Fibroblast of lung (primary cell): ENCODE measurements at regions not wholly inside any gene's neighbourhood (a gene's known extent, or its start where the extent isn't known, plus 50 kb on each side); places are given as distances from the start of the nearest gene placed in this dataset.
A peak's percentile ranks its signal among the peaks of the same experiment; 100 is the strongest.

ENCODE experiments used
- DNase-seq, 2 donors: peaks; one replicate each; pipeline versions ENCODE4 v3.0.0 to v3.0.0-alpha.2; 2010; ENCODE audit warnings: low read depth in 2 of 2
- H2AFZ ChIP-seq: 2 replicates; pipeline ENCODE4 v1.5.1; 2012; ENCODE audit warnings: low read length, control low read depth, inconsistent platforms
- H3K27ac ChIP-seq: 2 replicates; pipeline ENCODE4 v1.5.1; 2011; ENCODE audit warnings: low read length, control low read depth; ENCODE audit not compliant: insufficient read depth
- H3K27me3 ChIP-seq: 2 replicates; pipeline ENCODE4 v1.5.1; 2011; ENCODE audit warnings: mild to moderate bottlenecking, low read length; ENCODE audit not compliant: control insufficient read depth, insufficient read depth
- H3K36me3 ChIP-seq: 2 replicates; pipeline ENCODE4 v1.5.1; 2011; ENCODE audit warnings: low read length; ENCODE audit not compliant: control insufficient read depth, insufficient read depth
- H3K4me1 ChIP-seq: 2 replicates; pipeline ENCODE4 v1.5.1; 2011; ENCODE audit warnings: low read length; ENCODE audit not compliant: control insufficient read depth, insufficient read depth; ENCODE audit errors: extremely low read depth
- H3K4me2 ChIP-seq: 2 replicates; pipeline ENCODE4 v1.5.1; 2011; ENCODE audit warnings: low read length, control low read depth; ENCODE audit not compliant: insufficient read depth; ENCODE audit errors: extremely low read depth
- H3K4me3 ChIP-seq, 4 experiments: fragments of 200-600 bp in 1 of 4; sonication (generic) in 1 of 4; replicated peaks in 1 of 4; 2 replicates each; pipeline ENCODE4 v1.5.1; 2011 to 2016; ENCODE audit warnings: low read length in 4 of 4, low read depth in 3 of 4, mild to moderate bottlenecking in 3 of 4, control low read depth in 2 of 4, inconsistent platforms in 1 of 4, mixed read lengths in 1 of 4; ENCODE audit not compliant: insufficient read depth in 1 of 4; ENCODE audit errors: control extremely low read depth in 1 of 4
- H3K79me2 ChIP-seq: 2 replicates; pipeline ENCODE4 v1.5.1; 2012; ENCODE audit warnings: mild to moderate bottlenecking, low read length, inconsistent platforms; ENCODE audit not compliant: control insufficient read depth, insufficient read depth
- H3K9ac ChIP-seq: 2 replicates; pipeline ENCODE4 v1.5.1; 2011; ENCODE audit warnings: mild to moderate bottlenecking, low read length, control low read depth; ENCODE audit not compliant: insufficient read depth
- H3K9me3 ChIP-seq: 2 replicates; pipeline ENCODE4 v1.5.1; 2012; ENCODE audit warnings: low read depth, low read length; ENCODE audit not compliant: control insufficient read depth, insufficient read depth
- H4K20me1 ChIP-seq: 2 replicates; pipeline ENCODE4 v1.5.1; 2011; ENCODE audit warnings: low read length; ENCODE audit not compliant: control insufficient read depth, insufficient read depth; ENCODE audit errors: extremely low read depth
- EZH2 ChIP-seq: IDR thresholded peaks from 2 replicates; pipeline ENCODE4 v1.5.1; 2012; ENCODE audit warnings: low read length, control low read depth, mild to moderate bottlenecking; ENCODE audit errors: missing control alignments
- TF ChIP-seq, protein P1 (sequence below), 2 donors: IDR thresholded peaks in 1 of 2; conservative IDR thresholded peaks in 1 of 2; 1 replicate in 1 of 2; 2 replicates in 1 of 2; pipeline ENCODE4 v1.5.1; 2011 to 2012; ENCODE audit warnings: low read length in 2 of 2, control low read depth in 1 of 2, inconsistent platforms in 1 of 2, low read depth in 1 of 2, mild to moderate bottlenecking in 1 of 2

GRCh38 chr6:144662812-144663365 lies 377.8 kb downstream of the UTRN start:
- Histone ChIP-seq H3K79me2 (no peaks in the 10 kb centered on the region), H3K4me1 (no peaks in the 10 kb centered on the region)

GRCh38 chr6:144664281-144664680 lies 379.1 kb downstream of the UTRN start:
- TF ChIP-seq EZH2, result no peak
- TF ChIP-seq, protein P1, sequence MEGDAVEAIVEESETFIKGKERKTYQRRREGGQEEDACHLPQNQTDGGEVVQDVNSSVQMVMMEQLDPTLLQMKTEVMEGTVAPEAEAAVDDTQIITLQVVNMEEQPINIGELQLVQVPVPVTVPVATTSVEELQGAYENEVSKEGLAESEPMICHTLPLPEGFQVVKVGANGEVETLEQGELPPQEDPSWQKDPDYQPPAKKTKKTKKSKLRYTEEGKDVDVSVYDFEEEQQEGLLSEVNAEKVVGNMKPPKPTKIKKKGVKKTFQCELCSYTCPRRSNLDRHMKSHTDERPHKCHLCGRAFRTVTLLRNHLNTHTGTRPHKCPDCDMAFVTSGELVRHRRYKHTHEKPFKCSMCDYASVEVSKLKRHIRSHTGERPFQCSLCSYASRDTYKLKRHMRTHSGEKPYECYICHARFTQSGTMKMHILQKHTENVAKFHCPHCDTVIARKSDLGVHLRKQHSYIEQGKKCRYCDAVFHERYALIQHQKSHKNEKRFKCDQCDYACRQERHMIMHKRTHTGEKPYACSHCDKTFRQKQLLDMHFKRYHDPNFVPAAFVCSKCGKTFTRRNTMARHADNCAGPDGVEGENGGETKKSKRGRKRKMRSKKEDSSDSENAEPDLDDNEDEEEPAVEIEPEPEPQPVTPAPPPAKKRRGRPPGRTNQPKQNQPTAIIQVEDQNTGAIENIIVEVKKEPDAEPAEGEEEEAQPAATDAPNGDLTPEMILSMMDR (conservative IDR thresholded peaks at IDR 0.05 in 1 of 2, IDR thresholded peaks at IDR 0.05 in 1 of 2; ENCODE audit: low read depth in 1 of 2, low read length in 2 of 2), result no peak
- Histone ChIP-seq H3K27me3 (no peaks in the 10 kb centered on the region), H3K4me1 (no peaks in the 10 kb centered on the region), H3K27ac (no peak overlapping the region), H2AFZ (no peak overlapping the region), H3K36me3 (no peaks in the 10 kb centered on the region), H3K9ac (no peak overlapping the region), H3K79me2 (no peaks in the 10 kb centered on the region), H3K9me3 (no peaks in the 10 kb centered on the region), H3K4me3 (no peak overlapping the region), H4K20me1 (no peaks in the 10 kb centered on the region), H3K4me2 (no peak overlapping the region)
- no peak for DNase-seq

More at GRCh38 chr6:144662812-144663365, 377.8 kb downstream of the UTRN start:
- no peaks in the 10 kb centered on the region for H3K9me3 ChIP-seq
- no peaks in the 10 kb centered on the region for H3K36me3 ChIP-seq
- H3K4me2 ChIP-seq, result no peak overlapping the region
- peak in 1 of 2 donors; percentile 36 for DNase-seq
- H3K9ac ChIP-seq, result no peak overlapping the region
- H3K27me3 ChIP-seq, result no peaks in the 10 kb centered on the region
- TF ChIP-seq, protein P1 (conservative IDR thresholded peaks at IDR 0.05 in 1 of 2, IDR thresholded peaks at IDR 0.05 in 1 of 2; ENCODE audit: low read depth in 1 of 2, low read length in 2 of 2), result no peak
- no peak for TF ChIP-seq EZH2
- H3K4me3 ChIP-seq, result no peak overlapping the region
- no peak overlapping the region for H3K27ac ChIP-seq
- H2AFZ ChIP-seq, result no peak overlapping the region
- no peaks in the 10 kb centered on the region for H4K20me1 ChIP-seq

DNA sequence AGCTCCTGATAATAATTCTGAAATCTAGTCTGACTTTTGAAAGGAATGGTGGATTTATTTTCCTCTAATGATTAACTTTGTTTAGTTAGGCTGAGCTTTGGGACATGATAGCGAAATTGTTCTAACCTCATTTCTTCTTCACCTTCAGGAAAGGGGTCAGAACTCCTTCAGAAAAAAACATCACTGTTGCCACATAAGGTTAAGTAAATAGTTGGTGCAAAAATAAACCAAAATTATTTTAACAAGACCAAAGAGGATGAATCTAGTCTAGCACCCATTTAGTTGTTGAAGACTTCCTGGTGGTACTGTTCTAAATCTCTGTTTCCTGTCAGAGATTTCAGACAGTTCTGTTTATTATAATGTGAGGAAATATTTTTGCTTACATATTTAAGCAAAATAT lies 379.8 kb downstream of the UTRN start:
- TF ChIP-seq, protein P1 (conservative IDR thresholded peaks at IDR 0.05 in 1 of 2, IDR thresholded peaks at IDR 0.05 in 1 of 2; ENCODE audit: low read depth in 1 of 2, low read length in 2 of 2), result no peak
- TF ChIP-seq EZH2, result no peak
- Histone ChIP-seq H3K4me1 (no peaks in the 10 kb centered on the region), H3K4me2 (no peak overlapping the region), H4K20me1 (no peaks in the 10 kb centered on the region), H3K4me3 (no peak overlapping the region), H3K27ac (no peak overlapping the region), H3K9me3 (no peaks in the 10 kb centered on the region), H3K79me2 (no peaks in the 10 kb centered on the region), H3K9ac (no peak overlapping the region), H3K36me3 (no peaks in the 10 kb centered on the region), H2AFZ (no peak overlapping the region), H3K27me3 (no peaks in the 10 kb centered on the region)
- no peak for DNase-seq
